Activated CD4-positive, alpha-beta T cell treated with anti-CD3 and anti-CD28 coated beads, Interleukin-2, amount 10 ng/mL, durations not matched to agents 24 days and 14 days (primary cell): ENCODE measurements at regions not wholly inside any gene's neighbourhood (a gene's known extent, or its start where the extent isn't known, plus 50 kb on each side); places are given as distances from the start of the nearest gene placed in this dataset.

Source experiments
- DNase-seq: peaks from one replicate; pipeline ENCODE4 v3.0.0; 2022
- H3K27ac Mint-ChIP-seq: one replicate; pipeline ENCODE4 v1.8.0; 2022; ENCODE audit warnings: mild to moderate bottlenecking, mixed read lengths
- H3K27me3 Mint-ChIP-seq: one replicate; pipeline ENCODE4 v1.8.0; 2022; ENCODE audit warnings: mixed read lengths
- H3K36me3 Mint-ChIP-seq: one replicate; pipeline ENCODE4 v1.8.0; 2022; ENCODE audit warnings: low read depth, mild to moderate bottlenecking, mixed read lengths
- H3K4me1 Mint-ChIP-seq: one replicate; pipeline ENCODE4 v1.8.0; 2021; ENCODE audit warnings: mixed read lengths
- H3K4me3 Mint-ChIP-seq: one replicate; pipeline ENCODE4 v1.8.0; 2022; ENCODE audit warnings: mild to moderate bottlenecking, moderate library complexity, mixed read lengths
- H3K9me3 Mint-ChIP-seq: one replicate; pipeline ENCODE4 v1.8.0; 2021; ENCODE audit warnings: mixed read lengths
- intact Hi-C: fragments of 100-400 bp; cut with micrococcal nuclease; formaldehyde crosslinking; loops from one replicate; pipeline ENCODE4 v1.15.1; 2023

- H3K4me1 Mint-ChIP-seq, result peaks cover 57% of the 10 kb centered on the region
- no peaks in the 10 kb centered on the region for H3K27me3 Mint-ChIP-seq
- H3K27ac Mint-ChIP-seq, result no peak overlapping the region
- peaks cover 19% of the 10 kb centered on the region for H3K9me3 Mint-ChIP-seq
- H3K36me3 Mint-ChIP-seq, result peaks cover 9% of the 10 kb centered on the region
- DNase-seq, result no peak
- no peak overlapping the region for H3K4me3 Mint-ChIP-seq
- intact Hi-C loops, result loop anchor here (5.0 kb wide), 1 partner anchor 213 kb away; no protein-coding TSS in a partner anchor
Observed at GRCh38 chr11:95559899-95560298, 229.7 kb downstream of the FAM76B start.

- intact Hi-C loops, result loop anchor here (5.0 kb wide), 1 partner anchor 210 kb away; no protein-coding TSS in a partner anchor
- no peaks in the 10 kb centered on the region for H3K27me3 Mint-ChIP-seq
- peaks cover 47% of the 10 kb centered on the region for H3K4me1 Mint-ChIP-seq
- peak overlapping the region; percentile 87 for H3K27ac Mint-ChIP-seq
- peaks cover 12% of the 10 kb centered on the region for H3K36me3 Mint-ChIP-seq
- H3K9me3 Mint-ChIP-seq, result peaks cover 10% of the 10 kb centered on the region
- no peak for DNase-seq
- H3K4me3 Mint-ChIP-seq, result peak overlapping the region; percentile 66
Observed at GRCh38 chr11:95557376-95557775, 232.2 kb downstream of the FAM76B start.

GRCh38 chr11:95556342-95557163 is 233.0 kb downstream of the FAM76B start:
- Mint-ChIP-seq H3K36me3 (peaks cover 12% of the 10 kb centered on the region), H3K4me1 (peaks cover 42% of the 10 kb centered on the region), H3K27ac (peak overlapping the region; percentile 87), H3K9me3 (peaks cover 4% of the 10 kb centered on the region), H3K27me3 (no peaks in the 10 kb centered on the region), H3K4me3 (peak overlapping the region; percentile 66)
- peak; percentile 70 for DNase-seq
- intact Hi-C loops, result loop anchor here (1.0 to 5.0 kb wide), 11 partner anchors 28 to 402 kb away; partner anchors contain the start of gene SESN3

- intact Hi-C loops, result loop anchor here (1.0 to 5.0 kb wide), 11 partner anchors 28 to 402 kb away; partner anchors contain the start of gene SESN3
- peaks cover 6% of the 10 kb centered on the region for H3K9me3 Mint-ChIP-seq
- peaks cover 42% of the 10 kb centered on the region for H3K4me1 Mint-ChIP-seq
- no peak for DNase-seq
- no peaks in the 10 kb centered on the region for H3K27me3 Mint-ChIP-seq
- H3K36me3 Mint-ChIP-seq, result peaks cover 12% of the 10 kb centered on the region
- H3K27ac Mint-ChIP-seq, result peak overlapping the region; percentile 87
- H3K4me3 Mint-ChIP-seq, result peak overlapping the region; percentile 66
Observed at GRCh38 chr11:95556011-95556341, 233.6 kb downstream of the FAM76B start.

- Mint-ChIP-seq H3K9me3 (peaks cover 7% of the 10 kb centered on the region), H3K4me3 (no peak overlapping the region), H3K27ac (peak overlapping the region; percentile 38), H3K4me1 (peaks cover 40% of the 10 kb centered on the region), H3K36me3 (peaks cover 12% of the 10 kb centered on the region), H3K27me3 (no peaks in the 10 kb centered on the region)
- DNase-seq, result no peak
- intact Hi-C loops, result loop anchor here (5.0 kb wide), 1 partner anchor 208 kb away; no protein-coding TSS in a partner anchor
Observed at GRCh38 chr11:95554911-95555310, 234.7 kb downstream of the FAM76B start.

GRCh38 chr11:95549301-95549700 is 240.3 kb downstream of the FAM76B start:
- Mint-ChIP-seq H3K4me3 (no peak overlapping the region), H3K27ac (no peak overlapping the region), H3K9me3 (peaks cover 7% of the 10 kb centered on the region), H3K4me1 (peaks cover 29% of the 10 kb centered on the region), H3K27me3 (no peaks in the 10 kb centered on the region), H3K36me3 (peaks cover 3% of the 10 kb centered on the region)
- DNase-seq, result no peak
- intact Hi-C loops, result no loop called here

- intact Hi-C loops, result no loop called here
Observed at GRCh38 chr11:95548416-95548815, 241.2 kb downstream of the FAM76B start.

GRCh38 chr11:95547976-95548375 is 241.6 kb downstream of the FAM76B start:
- Mint-ChIP-seq H3K27ac (no peak overlapping the region), H3K36me3 (peaks cover 3% of the 10 kb centered on the region), H3K27me3 (no peaks in the 10 kb centered on the region), H3K4me1 (peaks cover 28% of the 10 kb centered on the region), H3K4me3 (no peak overlapping the region), H3K9me3 (peaks cover 7% of the 10 kb centered on the region)
- intact Hi-C loops, result no loop called here
- DNase-seq, result no peak

More at GRCh38 chr11:95548416-95548815, 241.2 kb downstream of the FAM76B start:
- H3K36me3 Mint-ChIP-seq, result peaks cover 3% of the 10 kb centered on the region
- peaks cover 7% of the 10 kb centered on the region for H3K9me3 Mint-ChIP-seq
- H3K27ac Mint-ChIP-seq, result no peak overlapping the region
- no peak overlapping the region for H3K4me3 Mint-ChIP-seq
- H3K4me1 Mint-ChIP-seq, result peaks cover 28% of the 10 kb centered on the region
- DNase-seq, result no peak
- H3K27me3 Mint-ChIP-seq, result no peaks in the 10 kb centered on the region

- Mint-ChIP-seq H3K4me1 (peaks cover 28% of the 10 kb centered on the region), H3K27me3 (no peaks in the 10 kb centered on the region), H3K27ac (no peak overlapping the region), H3K4me3 (no peak overlapping the region), H3K36me3 (no peaks in the 10 kb centered on the region), H3K9me3 (peaks cover 7% of the 10 kb centered on the region)
- DNase-seq, result no peak
- intact Hi-C loops, result no loop called here
Observed at GRCh38 chr11:95547186-95547585, 242.4 kb downstream of the FAM76B start.

GRCh38 chr11:95545116-95545875 is 244.3 kb downstream of the FAM76B start:
- no peak overlapping the region for H3K27ac Mint-ChIP-seq
- DNase-seq, result no peak
- intact Hi-C loops, result no loop called here

GRCh38 chr11:95544095-95544856 is 245.3 kb downstream of the FAM76B start:
- peaks cover 11% of the 10 kb centered on the region for H3K9me3 Mint-ChIP-seq
- H3K36me3 Mint-ChIP-seq, result peaks cover 2% of the 10 kb centered on the region
- peaks cover 22% of the 10 kb centered on the region for H3K4me1 Mint-ChIP-seq
- H3K27me3 Mint-ChIP-seq, result no peaks in the 10 kb centered on the region
- intact Hi-C loops, result no loop called here
- H3K27ac Mint-ChIP-seq, result no peak overlapping the region
- DNase-seq, result no peak
- H3K4me3 Mint-ChIP-seq, result no peak overlapping the region

More at GRCh38 chr11:95545116-95545875, 244.3 kb downstream of the FAM76B start:
- Mint-ChIP-seq H3K4me1 (peaks cover 28% of the 10 kb centered on the region), H3K9me3 (peaks cover 11% of the 10 kb centered on the region), H3K36me3 (peaks cover 2% of the 10 kb centered on the region), H3K4me3 (no peak overlapping the region), H3K27me3 (no peaks in the 10 kb centered on the region)

GRCh38 chr11:95542868-95543551 is 246.6 kb downstream of the FAM76B start:
- intact Hi-C loops, result no loop called here
- Mint-ChIP-seq H3K27me3 (no peaks in the 10 kb centered on the region), H3K27ac (no peak overlapping the region), H3K9me3 (peaks cover 17% of the 10 kb centered on the region), H3K36me3 (peaks cover 2% of the 10 kb centered on the region), H3K4me3 (no peak overlapping the region), H3K4me1 (peaks cover 24% of the 10 kb centered on the region)
- DNase-seq, result no peak

- intact Hi-C loops, result no loop called here
- Mint-ChIP-seq H3K4me1 (peaks cover 16% of the 10 kb centered on the region), H3K27ac (no peak overlapping the region), H3K9me3 (peaks cover 17% of the 10 kb centered on the region), H3K36me3 (peaks cover 2% of the 10 kb centered on the region), H3K4me3 (no peak overlapping the region), H3K27me3 (no peaks in the 10 kb centered on the region)
- no peak for DNase-seq
Observed at GRCh38 chr11:95541715-95542114, 247.9 kb downstream of the FAM76B start.
